Loucy (cell line): ENCODE measurements at regions not wholly inside any gene's neighbourhood (a gene's known extent, or its start where the extent isn't known, plus 50 kb on each side); places are given as distances from the start of the nearest gene placed in this dataset.

Experiments
- EZH2phosphoT487 ChIP-seq: fragments of 200-600 bp; IDR thresholded peaks from 2 replicates; pipeline ENCODE4 v1.6.1; 2018; ENCODE audit warnings: antibody characterized with exemption, mild to moderate bottlenecking, moderate library complexity, borderline replicate concordance
- TF ChIP-seq, protein P1 (sequence below): fragments of 200-600 bp; sonication (generic); conservative IDR thresholded peaks from 2 replicates; pipeline ENCODE4 v1.5.1; 2014; ENCODE audit warnings: mild to moderate bottlenecking, antibody characterized with exemption, low read length

DNA sequence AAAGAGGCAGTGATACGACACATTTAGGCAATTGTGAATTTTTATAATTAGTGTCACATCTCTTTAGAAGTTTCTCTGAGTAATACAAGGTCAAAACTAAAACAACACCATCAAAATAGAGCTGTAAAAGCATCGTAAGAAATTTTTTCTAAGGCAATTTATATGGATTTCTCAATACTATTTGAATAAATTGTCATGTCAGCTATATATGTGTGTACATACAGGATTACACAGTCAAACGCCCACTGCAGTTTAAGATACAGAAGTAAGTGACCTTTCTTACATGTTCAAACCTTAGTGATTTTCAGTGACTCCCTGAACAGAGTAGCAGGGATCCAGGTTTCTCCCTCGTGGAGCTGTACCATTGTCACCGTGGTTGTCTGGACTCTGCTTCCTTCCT lies 129.1 kb upstream of the CBLN2 start:
- TF ChIP-seq, protein P1, sequence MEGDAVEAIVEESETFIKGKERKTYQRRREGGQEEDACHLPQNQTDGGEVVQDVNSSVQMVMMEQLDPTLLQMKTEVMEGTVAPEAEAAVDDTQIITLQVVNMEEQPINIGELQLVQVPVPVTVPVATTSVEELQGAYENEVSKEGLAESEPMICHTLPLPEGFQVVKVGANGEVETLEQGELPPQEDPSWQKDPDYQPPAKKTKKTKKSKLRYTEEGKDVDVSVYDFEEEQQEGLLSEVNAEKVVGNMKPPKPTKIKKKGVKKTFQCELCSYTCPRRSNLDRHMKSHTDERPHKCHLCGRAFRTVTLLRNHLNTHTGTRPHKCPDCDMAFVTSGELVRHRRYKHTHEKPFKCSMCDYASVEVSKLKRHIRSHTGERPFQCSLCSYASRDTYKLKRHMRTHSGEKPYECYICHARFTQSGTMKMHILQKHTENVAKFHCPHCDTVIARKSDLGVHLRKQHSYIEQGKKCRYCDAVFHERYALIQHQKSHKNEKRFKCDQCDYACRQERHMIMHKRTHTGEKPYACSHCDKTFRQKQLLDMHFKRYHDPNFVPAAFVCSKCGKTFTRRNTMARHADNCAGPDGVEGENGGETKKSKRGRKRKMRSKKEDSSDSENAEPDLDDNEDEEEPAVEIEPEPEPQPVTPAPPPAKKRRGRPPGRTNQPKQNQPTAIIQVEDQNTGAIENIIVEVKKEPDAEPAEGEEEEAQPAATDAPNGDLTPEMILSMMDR = no peak
- no peak for TF ChIP-seq EZH2phosphoT487
